Aorta (tissue), 5 donors: ENCODE measurements at regions not wholly inside any gene's neighbourhood (a gene's known extent, or its start where the extent isn't known, plus 50 kb on each side); places are given as distances from the start of the nearest gene placed in this dataset.

Experiments used
- ATAC-seq: fragments of 200-7000 bp; cut with Tn5 transposase; one replicate; pipeline ENCODE4 v1.9.1; 2022; ENCODE audit warnings: moderate library complexity; ENCODE audit not compliant: low FRiP score
- DNase-seq, 2 donors: peaks; one replicate each; pipeline ENCODE4 v3.0.0-alpha.2; 2020
- H3K27ac ChIP-seq, 2 donors: one replicate each; pipeline ENCODE4 v1.5.1; 2013; ENCODE audit warnings: low read length in 2 of 2, mild to moderate bottlenecking in 2 of 2, moderate library complexity in 2 of 2, control low read depth in 1 of 2, inconsistent platforms in 1 of 2, low read depth in 1 of 2
- H3K27me3 ChIP-seq, 2 donors: one replicate each; pipeline ENCODE4 v1.6.1; 2013; ENCODE audit warnings: control low read depth in 1 of 2, low read length in 1 of 2, mild to moderate bottlenecking in 1 of 2, moderate library complexity in 1 of 2; ENCODE audit not compliant: insufficient read depth in 2 of 2, control insufficient read depth in 1 of 2
- H3K36me3 ChIP-seq, 2 donors: one replicate each; pipeline ENCODE4 v1.6.1; 2013; ENCODE audit warnings: control low read depth in 1 of 2, low read length in 1 of 2, mild to moderate bottlenecking in 1 of 2; ENCODE audit not compliant: insufficient read depth in 2 of 2, control insufficient read depth in 1 of 2
- H3K4me1 ChIP-seq, 2 donors: one replicate each; pipeline ENCODE4 v1.6.1; 2013; ENCODE audit warnings: low read length in 2 of 2, control low read depth in 1 of 2, mild to moderate bottlenecking in 1 of 2, moderate library complexity in 1 of 2; ENCODE audit not compliant: insufficient read depth in 2 of 2, control insufficient read depth in 1 of 2
- H3K4me3 ChIP-seq, 2 donors: one replicate each; pipeline ENCODE4 v1.5.1; 2013; ENCODE audit warnings: low read length in 2 of 2, control low read depth in 1 of 2, mild to moderate bottlenecking in 1 of 2
- H3K9me3 ChIP-seq: one replicate; pipeline ENCODE4 v1.6.1; 2013; ENCODE audit warnings: mild to moderate bottlenecking, low read length; ENCODE audit not compliant: control insufficient read depth
- WGBS, 2 donors: extraction: QIAGEN DNeasy Blood & Tissue Kit; methylation state at CpG; one replicate each; pipeline ENCODE4 v1.1.7; 2013; 5-methylcytosine and 5-hydroxymethylcytosine counted together
- intact Hi-C, 2 donors: fragments of 100-400 bp; cut with DNase I; formaldehyde crosslinking; loops; one replicate each; pipeline versions ENCODE4 v1.14.2 to v1.15.0; 2022
- donor health status: healthy with polysubstance abuse.
- donor health status: Bipolar disorder and iron deficiency.
- donor health status: DM: no; HTN: no; CAD: no.
- donor health status: DM: no; HTN: no; CAD: no.
- donor health status: DM: yes; HTN: yes; CAD: no.

DNA sequence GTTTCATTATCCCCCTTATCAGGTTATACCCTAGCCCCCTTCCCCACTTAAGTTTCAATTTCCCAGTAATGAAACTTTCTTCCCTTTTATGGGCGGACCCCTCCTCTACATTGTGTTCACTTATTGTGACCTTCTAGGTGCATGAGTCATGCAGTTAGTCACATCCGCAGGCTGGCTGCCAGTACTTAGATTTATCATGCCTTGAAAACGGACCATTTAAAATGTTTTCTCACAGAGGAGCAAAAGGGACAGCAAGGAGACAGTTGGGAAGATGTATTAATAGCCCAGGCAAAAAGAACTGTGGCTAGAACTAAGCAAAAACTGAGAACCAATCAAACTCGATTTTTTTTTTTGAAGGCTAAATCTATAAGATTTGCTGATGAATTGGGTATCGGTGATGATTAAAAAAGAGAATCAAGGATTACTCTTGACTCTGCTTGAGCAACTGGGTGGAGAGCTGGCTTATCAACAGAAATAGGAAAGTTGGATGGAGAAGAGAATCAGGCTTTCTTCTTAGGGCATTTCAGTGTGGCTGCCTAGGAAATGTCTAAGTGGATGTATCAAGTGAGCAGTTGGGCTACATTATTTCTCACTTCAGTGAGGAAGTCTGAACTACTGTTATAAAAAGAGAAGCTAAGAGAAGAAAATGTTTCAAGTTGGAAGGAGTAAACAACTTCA lies 615.0 kb downstream of the HINT1 start:
- DNase-seq = peak in 1 of 2 donors; percentile 60
- Histone ChIP-seq H3K4me3 (no peak overlapping the region), H3K36me3 (no peaks in the 10 kb centered on the region), H3K27ac (no peak overlapping the region), H3K27me3 (no peaks in the 10 kb centered on the region), H3K4me1 (no peaks in the 10 kb centered on the region), H3K9me3 (no peaks in the 10 kb centered on the region)
- ATAC-seq = no peak
- intact Hi-C loops = loop anchor here in 1 of 2 donors (10.0 kb wide), 1 partner anchor 645 kb away; the partner anchor contains the start of gene CHSY3
- WGBS, 2 donors = 54 to 55% methylated on average over 5 of the region's 5 CpGs

GRCh38 chr5:130546211-130546610 lies 618.8 kb downstream of the HINT1 start:
- no peak for ATAC-seq

DNA sequence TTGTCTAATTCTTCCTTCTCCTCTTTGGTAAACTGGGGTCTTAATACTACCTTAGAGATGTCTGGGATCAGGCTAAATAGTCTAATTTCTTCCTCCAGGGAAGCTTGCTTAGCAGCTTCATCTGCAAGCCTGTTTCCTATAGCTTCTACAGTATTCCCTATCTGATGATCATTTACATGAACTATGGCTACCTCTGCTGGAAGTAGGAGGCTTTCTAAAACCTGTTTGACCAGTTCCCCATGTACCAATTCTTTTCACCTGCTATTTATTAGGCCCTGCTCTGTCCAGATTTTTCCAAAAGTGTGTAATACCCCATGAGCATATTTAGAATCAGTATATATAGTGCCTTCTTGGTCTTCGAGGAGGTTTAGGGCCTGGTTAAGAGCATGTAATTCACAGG lies 619.8 kb downstream of the HINT1 start:
- Histone ChIP-seq H3K4me1 (peaks cover 2 to 7% of the 10 kb centered on the region in 2 donors), H3K27me3 (no peaks in the 10 kb centered on the region), H3K27ac (no peak overlapping the region), H3K9me3 (no peaks in the 10 kb centered on the region), H3K4me3 (no peak overlapping the region), H3K36me3 (no peaks in the 10 kb centered on the region)
- DNase-seq (no peak), ATAC-seq (no peak)
- 78 to 89% methylated on average over 1 of the region's 1 CpG for WGBS, 2 donors
- intact Hi-C loops = loop anchor here in 1 of 2 donors (10.0 kb wide), 1 partner anchor 640 kb away; the partner anchor contains the start of gene CHSY3

More at GRCh38 chr5:130546211-130546610, 618.8 kb downstream of the HINT1 start:
- 91 to 95% methylated on average over 1 of the region's 1 CpG for WGBS, 2 donors
- Histone ChIP-seq H3K27me3 (no peaks in the 10 kb centered on the region), H3K4me1 (peaks cover 2 to 7% of the 10 kb centered on the region in 2 donors), H3K9me3 (no peaks in the 10 kb centered on the region), H3K36me3 (no peaks in the 10 kb centered on the region), H3K27ac (no peak overlapping the region), H3K4me3 (no peak overlapping the region)
- no peak for DNase-seq
- intact Hi-C loops = loop anchor here in 1 of 2 donors (10.0 kb wide), 1 partner anchor 641 kb away; the partner anchor contains the start of gene CHSY3

DNA sequence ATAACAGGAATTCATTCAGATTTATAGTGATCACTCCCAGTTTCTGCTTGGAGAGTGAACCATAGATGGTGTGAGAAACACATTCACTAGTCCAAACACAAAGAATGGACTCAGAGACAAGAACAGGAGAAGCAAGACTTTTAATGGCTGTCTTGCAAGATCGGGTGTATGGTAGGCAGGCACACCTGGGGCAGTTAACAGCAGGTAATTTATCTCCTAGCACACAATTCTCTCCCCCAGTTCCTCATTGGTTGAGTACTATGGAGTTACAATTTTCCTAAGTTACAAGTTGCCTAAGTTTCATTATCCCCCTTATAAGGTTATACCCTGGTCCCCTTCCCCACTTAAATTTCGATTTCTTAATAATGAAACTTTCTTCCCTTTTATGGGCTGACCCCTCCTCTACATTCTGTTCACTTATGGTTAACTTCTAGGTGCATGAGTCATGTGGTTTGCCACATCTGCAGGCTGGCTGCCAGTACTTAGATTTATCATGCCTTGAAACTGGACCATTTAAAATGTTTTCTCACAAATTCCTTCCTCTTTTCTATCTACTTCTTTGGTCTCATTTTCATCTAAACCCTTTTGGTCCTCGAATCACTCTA lies 623.3 kb downstream of the HINT1 start:
- no peaks in the 10 kb centered on the region for H3K36me3 ChIP-seq
- no peak overlapping the region for H3K27ac ChIP-seq
- H3K4me1 ChIP-seq = peaks cover 2 to 7% of the 10 kb centered on the region in 2 donors
- DNase-seq (no peak), ATAC-seq (no peak)
- H3K4me3 ChIP-seq = no peak overlapping the region
- H3K27me3 ChIP-seq = no peaks in the 10 kb centered on the region
- WGBS, 2 donors = 33 to 44% methylated on average over 3 of the region's 3 CpGs
- intact Hi-C loops = loop anchor here in 1 of 2 donors (10.0 kb wide), 1 partner anchor 637 kb away; the partner anchor contains the start of gene CHSY3
- H3K9me3 ChIP-seq = no peaks in the 10 kb centered on the region

GRCh38 chr5:130536691-130537090 lies 628.4 kb downstream of the HINT1 start:
- intact Hi-C loops = no loop called here
- Histone ChIP-seq H3K4me1 (peaks cover 2 to 3% of the 10 kb centered on the region in 2 donors), H3K27me3 (no peaks in the 10 kb centered on the region), H3K9me3 (no peaks in the 10 kb centered on the region), H3K4me3 (no peak overlapping the region), H3K27ac (no peak overlapping the region), H3K36me3 (no peaks in the 10 kb centered on the region)
- WGBS, 2 donors = 91 to 95% methylated on average over 1 of the region's 1 CpG
- ATAC-seq (no peak), DNase-seq (no peak)

DNA sequence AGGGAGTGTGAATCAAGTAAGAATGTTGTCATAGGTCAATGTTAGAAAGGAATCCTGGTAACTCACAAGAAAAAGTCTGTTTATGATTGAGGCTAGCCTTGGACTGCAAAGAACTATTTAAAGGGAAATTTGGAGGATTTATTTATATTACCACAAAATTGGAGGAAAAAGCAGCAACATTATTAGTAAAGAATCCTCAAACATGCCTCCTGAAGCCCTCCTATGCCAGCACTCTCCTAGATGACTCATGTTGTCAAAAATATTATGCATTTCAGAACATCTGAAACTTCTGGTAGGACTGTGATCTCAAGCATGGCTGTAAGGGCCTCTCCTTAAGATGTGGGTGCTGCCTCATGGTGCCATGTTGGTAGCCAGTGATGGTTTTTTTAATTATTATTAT lies 628.5 kb downstream of the CHSY3 start:
- Histone ChIP-seq H3K27ac (no peak overlapping the region), H3K27me3 (no peaks in the 10 kb centered on the region), H3K4me1 (no peaks in the 10 kb centered on the region), H3K36me3 (no peaks in the 10 kb centered on the region), H3K4me3 (no peak overlapping the region), H3K9me3 (no peaks in the 10 kb centered on the region)
- no peak for DNase-seq
- no peak for ATAC-seq
- intact Hi-C loops = no loop called here

DNA sequence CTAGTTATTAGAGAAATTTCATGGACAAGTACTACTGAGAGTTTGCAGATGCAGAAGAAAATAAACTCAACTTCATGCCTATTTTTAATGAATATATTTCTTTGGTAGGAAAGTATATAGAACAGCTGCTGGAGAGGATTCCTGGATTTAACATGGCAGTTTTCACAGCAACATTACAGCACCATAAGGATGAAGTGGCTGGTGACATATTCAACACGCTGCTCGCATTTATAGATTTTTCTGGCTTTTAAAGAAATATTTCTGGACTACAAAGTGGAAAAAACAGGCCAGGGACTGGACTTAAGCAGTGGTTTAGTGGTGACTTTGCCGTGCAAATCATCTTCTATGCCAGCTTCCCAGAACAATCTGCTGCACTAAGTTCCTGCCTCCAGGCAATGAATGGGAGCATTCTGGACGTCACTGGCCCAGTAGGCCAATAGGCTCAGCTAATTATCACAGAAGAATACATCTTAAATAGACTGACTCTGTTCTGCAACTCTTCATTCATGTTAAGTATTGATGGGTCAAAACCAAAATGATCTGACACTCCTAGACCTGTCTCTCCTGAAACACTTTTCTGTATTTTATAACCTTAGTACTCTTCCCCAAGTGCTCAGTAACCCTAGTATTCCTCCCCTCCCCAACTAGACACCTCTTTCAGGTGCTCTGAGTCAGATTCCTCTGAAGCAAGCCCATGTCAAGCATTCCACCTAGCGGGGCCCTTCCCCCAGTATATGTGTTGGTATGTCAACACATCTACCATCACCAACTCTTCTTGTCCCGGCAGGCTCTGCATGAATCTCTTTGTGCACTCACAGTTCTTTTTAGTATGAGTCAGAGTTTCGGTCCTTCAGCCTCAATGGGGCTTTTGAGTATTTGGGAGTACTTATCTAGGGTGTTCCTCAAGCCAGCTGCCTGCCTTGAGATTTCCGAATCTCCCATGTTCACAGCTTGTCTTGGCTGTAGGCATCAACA lies 625.5 kb downstream of the CHSY3 start:
- intact Hi-C loops = no loop called here
- Histone ChIP-seq H3K36me3 (no peaks in the 10 kb centered on the region), H3K4me1 (no peaks in the 10 kb centered on the region), H3K27me3 (no peaks in the 10 kb centered on the region), H3K9me3 (no peaks in the 10 kb centered on the region), H3K27ac (no peak overlapping the region), H3K4me3 (no peak overlapping the region)
- DNase-seq (no peak), ATAC-seq (no peak)
- 89 to 91% methylated on average over 8 of the region's 8 CpGs for WGBS, 2 donors

GRCh38 chr5:130529111-130529510 lies 624.8 kb downstream of the CHSY3 start:
- ATAC-seq (no peak), DNase-seq (no peak)
- no peak overlapping the region for H3K27ac ChIP-seq
- intact Hi-C loops = no loop called here
- no peaks in the 10 kb centered on the region for H3K4me1 ChIP-seq
- no peaks in the 10 kb centered on the region for H3K36me3 ChIP-seq
- H3K4me3 ChIP-seq = no peak overlapping the region
- 94 to 97% methylated on average over 1 of the region's 1 CpG for WGBS, 2 donors
- H3K27me3 ChIP-seq = no peaks in the 10 kb centered on the region
- no peaks in the 10 kb centered on the region for H3K9me3 ChIP-seq
